Motor neuron (in vitro differentiated cells): ENCODE measurements at regions not wholly inside any gene's neighbourhood (a gene's known extent, or its start where the extent isn't known, plus 50 kb on each side); places are given as distances from the start of the nearest gene placed in this dataset.
A peak's percentile ranks its signal among the peaks of the same experiment; 100 is the strongest.

Source experiments
- ATAC-seq, 8 experiments: fragments of 200-7000 bp; cut with Tn5 transposase; replicated peaks in 6 of 8; 2 replicates each; pipeline ENCODE4 v1.8.0; 2021; ENCODE audit warnings: mild to moderate bottlenecking in 8 of 8, moderate library complexity in 8 of 8
- H3K27ac ChIP-seq, 2 donors: fragments of 250-450 bp; sonication (Bioruptor Pico); 2 replicates each; pipeline ENCODE4 v1.9.0; 2021; ENCODE audit warnings: antibody characterized with exemption in 2 of 2, mild to moderate bottlenecking in 2 of 2, moderate library complexity in 1 of 2
- H3K4me1 ChIP-seq, 2 donors: fragments of 250-450 bp; sonication (Bioruptor Pico); replicated peaks in 1 of 2; 2 replicates each; pipeline ENCODE4 v1.6.1; 2021; ENCODE audit warnings: antibody characterized with exemption in 2 of 2, mild to moderate bottlenecking in 2 of 2, moderate library complexity in 1 of 2
- H3K4me3 ChIP-seq, 5 donors: fragments of 250-450 bp; sonication (Bioruptor Pico); 2 replicates each; pipeline ENCODE4 v1.9.0; 2021; ENCODE audit warnings: antibody characterized with exemption in 5 of 5, mild to moderate bottlenecking in 5 of 5, moderate library complexity in 4 of 5
- WGBS, 10 experiments: fragments of 450-650 bp; shearing (Covaris generic); methylation state at CpG; one replicate each; pipeline ENCODE4 v1.0.0; 2022; 5-methylcytosine and 5-hydroxymethylcytosine counted together
- in situ Hi-C, 9 experiments: fragments of 400-800 bp; cut with MboI; loops; one replicate each; pipeline ENCODE4 v1.15.0; 2021; ENCODE audit warnings: low sequenced_read_pairs in 9 of 9, low pct_unique_long_range_greater_than_20kb in 2 of 9; ENCODE audit not compliant: unreplicated experiment in 9 of 9

- 49 to 96% (median 85%) methylated on average over 1 to 10 of the region's 10 CpGs; no CpG with 5 or more reads in 1 of the 10 experiments for WGBS, 10 experiments
- Histone ChIP-seq H3K4me3 (no peak overlapping the region), H3K27ac (no peak overlapping the region), H3K4me1 (no peaks in the 10 kb centered on the region)
- ATAC-seq, result no peak
- in situ Hi-C loops, result loop anchor here in 2 of 9 experiments (25.0 kb wide), 1 partner anchor 190 kb away; no protein-coding TSS in a partner anchor
Measured at GRCh38 chr7:131122394-131122793, 205.3 kb upstream of the MKLN1 start.

GRCh38 chr7:131124001-131124629, 203.6 kb upstream of the MKLN1 start:
- in situ Hi-C loops, result loop anchor here in 2 of 9 experiments (25.0 kb wide), 1 partner anchor 188 kb away; no protein-coding TSS in a partner anchor
- Histone ChIP-seq H3K27ac (no peak overlapping the region), H3K4me1 (no peaks in the 10 kb centered on the region), H3K4me3 (no peak overlapping the region)
- 87 to 100% (median 98%) methylated on average over 1 to 4 of the region's 4 CpGs; no CpG with 5 or more reads in 4 of the 10 experiments for WGBS, 10 experiments
- ATAC-seq, result no peak

- WGBS, 10 experiments, result 0 to 100% (median 85%) methylated on average over 1 to 3 of the region's 3 CpGs; no CpG with 5 or more reads in 2 of the 10 experiments
- in situ Hi-C loops, result loop anchor here in 2 of 9 experiments (25.0 kb wide), 1 partner anchor 187 kb away; no protein-coding TSS in a partner anchor
- no peak for ATAC-seq
- Histone ChIP-seq H3K4me3 (no peak overlapping the region), H3K27ac (no peak overlapping the region), H3K4me1 (no peaks in the 10 kb centered on the region)
Measured at GRCh38 chr7:131124867-131125266, 202.8 kb upstream of the MKLN1 start.

GRCh38 chr7:131130324-131130723, 197.4 kb upstream of the MKLN1 start:
- in situ Hi-C loops, result no loop called here
- Histone ChIP-seq H3K4me3 (no peak overlapping the region), H3K4me1 (no peaks in the 10 kb centered on the region), H3K27ac (no peak overlapping the region)
- WGBS, 10 experiments, result 60 to 100% (median 78%) methylated on average over 1 to 4 of the region's 4 CpGs
- ATAC-seq, result no peak

GRCh38 chr7:131131012-131131745, 196.5 kb upstream of the MKLN1 start:
- WGBS, 10 experiments, result 52 to 100% (median 91%) methylated on average over 1 to 6 of the region's 6 CpGs
- Histone ChIP-seq H3K4me1 (no peaks in the 10 kb centered on the region), H3K27ac (no peak overlapping the region), H3K4me3 (no peak overlapping the region)
- no peak for ATAC-seq
- in situ Hi-C loops, result no loop called here

- peak in 1 of 8 experiments; percentile 43 for ATAC-seq
- no peak overlapping the region for H3K4me3 ChIP-seq
- WGBS, 10 experiments, result 40 to 100% (median 89%) methylated on average over 1 to 3 of the region's 3 CpGs; no CpG with 5 or more reads in 1 of the 10 experiments
- in situ Hi-C loops, result no loop called here
- H3K4me1 ChIP-seq, result no peaks in the 10 kb centered on the region
- H3K27ac ChIP-seq, result no peak overlapping the region
Measured at GRCh38 chr7:131131746-131132431, 195.8 kb upstream of the MKLN1 start.

- H3K4me1 ChIP-seq, result no peaks in the 10 kb centered on the region
- ATAC-seq, result no peak
- in situ Hi-C loops, result no loop called here
Measured at GRCh38 chr7:131139462-131139861, 188.2 kb upstream of the MKLN1 start.

GRCh38 chr7:131141443-131141967, 186.2 kb upstream of the MKLN1 start:
- Histone ChIP-seq H3K27ac (no peak overlapping the region), H3K4me3 (no peak overlapping the region), H3K4me1 (no peaks in the 10 kb centered on the region)
- in situ Hi-C loops, result no loop called here
- no peak for ATAC-seq
- 68 to 100% (median 84%) methylated on average over 1 to 6 of the region's 6 CpGs; no CpG with 5 or more reads in 2 of the 10 experiments for WGBS, 10 experiments

More at GRCh38 chr7:131139462-131139861, 188.2 kb upstream of the MKLN1 start:
- no peak overlapping the region for H3K27ac ChIP-seq
- no peak overlapping the region for H3K4me3 ChIP-seq

GRCh38 chr7:131143869-131144268, 183.8 kb upstream of the MKLN1 start:
- H3K4me3 ChIP-seq, result no peak overlapping the region
- in situ Hi-C loops, result no loop called here
- no peak overlapping the region for H3K27ac ChIP-seq
- 89 to 100% (median 100%) methylated on average over 1 to 4 of the region's 4 CpGs; no CpG with 5 or more reads in 3 of the 10 experiments for WGBS, 10 experiments
- H3K4me1 ChIP-seq, result no peaks in the 10 kb centered on the region
- ATAC-seq, result no peak

GRCh38 chr7:131145026-131145425, 182.7 kb upstream of the MKLN1 start:
- Histone ChIP-seq H3K4me1 (no peaks in the 10 kb centered on the region), H3K4me3 (no peak overlapping the region), H3K27ac (no peak overlapping the region)
- peak in 5 of 8 experiments; percentile 44 to 74 (median 62) for ATAC-seq
- WGBS, 10 experiments, result 64 to 100% (median 84%) methylated on average over 2 to 8 of the region's 8 CpGs
- in situ Hi-C loops, result no loop called here

GRCh38 chr7:131145770-131146169, 181.9 kb upstream of the MKLN1 start:
- ATAC-seq, result no peak
- WGBS, 10 experiments, result 36 to 100% (median 60%) methylated on average over 1 to 3 of the region's 3 CpGs; no CpG with 5 or more reads in 4 of the 10 experiments
- in situ Hi-C loops, result no loop called here
- Histone ChIP-seq H3K4me3 (no peak overlapping the region), H3K4me1 (no peaks in the 10 kb centered on the region), H3K27ac (no peak overlapping the region)

- no peak overlapping the region for H3K27ac ChIP-seq
- in situ Hi-C loops, result no loop called here
- H3K4me1 ChIP-seq, result no peaks in the 10 kb centered on the region
- no peak for ATAC-seq
- no peak overlapping the region for H3K4me3 ChIP-seq
Measured at GRCh38 chr7:131147604-131148003, 180.1 kb upstream of the MKLN1 start.

GRCh38 chr7:131148258-131148657, 179.4 kb upstream of the MKLN1 start:
- ATAC-seq, result no peak
- Histone ChIP-seq H3K4me3 (no peak overlapping the region), H3K4me1 (no peaks in the 10 kb centered on the region), H3K27ac (no peak overlapping the region)
- in situ Hi-C loops, result no loop called here
- WGBS, 10 experiments, result 71 to 97% (median 93%) methylated on average over 1 to 4 of the region's 4 CpGs; no CpG with 5 or more reads in 1 of the 10 experiments
